ENCODE measurements at regions not wholly inside any gene's neighbourhood (a gene's known extent, or its start where the extent isn't known, plus 50 kb on each side); places are given as distances from the start of the nearest gene placed in this dataset.

GRCh38 chr12:92496790-92497189 lies 206.0 kb upstream of the PLEKHG7 start:
- no peak for DNase-seq (ENCODE audit: low read depth)

GRCh38 chr12:92495108-92495507 lies 207.7 kb upstream of the PLEKHG7 start:
- no peak for DNase-seq (ENCODE audit: low read depth)

- DNase-seq (ENCODE audit: low read depth) = no peak
These were observed 209.0 kb upstream of the PLEKHG7 start for GRCh38 chr12:92493816-92494215.

- no peak for DNase-seq (ENCODE audit: low read depth)
These were observed 209.8 kb upstream of the PLEKHG7 start for GRCh38 chr12:92492995-92493394.

GRCh38 chr12:92492291-92492690 lies 210.5 kb upstream of the PLEKHG7 start:
- DNase-seq (ENCODE audit: low read depth) = no peak

- DNase-seq (ENCODE audit: low read depth) = no peak
These were observed 213.0 kb upstream of the PLEKHG7 start for GRCh38 chr12:92489781-92490180.

GRCh38 chr12:92488735-92489134 lies 214.1 kb upstream of the PLEKHG7 start:
- DNase-seq (ENCODE audit: low read depth) = no peak

- DNase-seq (ENCODE audit: low read depth) = no peak
These were observed 215.7 kb upstream of the PLEKHG7 start for GRCh38 chr12:92487138-92487485.

GRCh38 chr12:92486443-92487137 lies 216.2 kb upstream of the PLEKHG7 start:
- no peak for DNase-seq (ENCODE audit: low read depth)

GRCh38 chr12:92485351-92486348 lies 217.1 kb upstream of the PLEKHG7 start:
- no peak for DNase-seq (ENCODE audit: low read depth)

GRCh38 chr12:92482599-92482998 lies 220.2 kb upstream of the PLEKHG7 start:
- DNase-seq (ENCODE audit: low read depth) = no peak

GRCh38 chr12:92481066-92481465 lies 221.7 kb upstream of the PLEKHG7 start:
- DNase-seq (ENCODE audit: low read depth) = no peak

GRCh38 chr12:92478692-92479091 lies 224.1 kb upstream of the PLEKHG7 start:
- no peak for DNase-seq (ENCODE audit: low read depth)

- no peak for DNase-seq (ENCODE audit: low read depth)
These were observed 225.9 kb upstream of the PLEKHG7 start for GRCh38 chr12:92476844-92477243.

GRCh38 chr12:92473564-92473963 lies 229.2 kb upstream of the PLEKHG7 start:
- DNase-seq (ENCODE audit: low read depth) = no peak

- DNase-seq (ENCODE audit: low read depth) = no peak
These were observed 230.6 kb upstream of the PLEKHG7 start for GRCh38 chr12:92472201-92472600.

- DNase-seq (ENCODE audit: low read depth) = no peak
These were observed 231.2 kb upstream of the PLEKHG7 start for GRCh38 chr12:92471551-92471950.

GRCh38 chr12:92470608-92471021 lies 232.2 kb upstream of the PLEKHG7 start:
- no peak for DNase-seq (ENCODE audit: low read depth)

GRCh38 chr12:92469837-92470236 lies 233.0 kb upstream of the PLEKHG7 start:
- no peak for DNase-seq (ENCODE audit: low read depth)

- DNase-seq (ENCODE audit: low read depth) = no peak
These were observed 234.3 kb upstream of the PLEKHG7 start for GRCh38 chr12:92468358-92469020.

GRCh38 chr12:92467886-92468285 lies 234.9 kb upstream of the PLEKHG7 start:
- no peak for DNase-seq (ENCODE audit: low read depth)

GRCh38 chr12:92466391-92467305 lies 236.1 kb upstream of the PLEKHG7 start:
- no peak for DNase-seq (ENCODE audit: low read depth)

Measured in non-pigmented ciliary epithelial cell (primary cell).